Lung (tissue), 11 donors: ENCODE measurements at regions not wholly inside any gene's neighbourhood (a gene's known extent, or its start where the extent isn't known, plus 50 kb on each side); places are given as distances from the start of the nearest gene placed in this dataset.

ENCODE experiments used
- ATAC-seq: fragments of 200-7000 bp; cut with Tn5 transposase; one replicate; pipeline ENCODE4 v1.9.1; 2020; ENCODE audit warnings: moderate number of reproducible peaks; ENCODE audit not compliant: insufficient read depth, low FRiP score
- DNase-seq, 3 donors: peaks; one replicate each; pipeline ENCODE4 v3.0.0-alpha.2; 2013 to 2017
- H3K27ac ChIP-seq, 2 donors: one replicate each; pipeline ENCODE4 v1.5.1; 2013; ENCODE audit warnings: mild to moderate bottlenecking in 2 of 2, moderate library complexity in 2 of 2, control low read depth in 1 of 2, inconsistent platforms in 1 of 2, low read depth in 1 of 2, low read length in 1 of 2
- H3K27me3 ChIP-seq, 3 donors: one replicate each; pipeline ENCODE4 v1.5.1; 2013; ENCODE audit warnings: low read length in 2 of 3; ENCODE audit not compliant: control insufficient read depth in 3 of 3, insufficient read depth in 3 of 3
- H3K36me3 ChIP-seq, 4 donors: one replicate each; pipeline ENCODE4 v1.5.1; 2013; ENCODE audit warnings: low read length in 4 of 4, mild to moderate bottlenecking in 1 of 4, moderate library complexity in 1 of 4; ENCODE audit not compliant: control insufficient read depth in 4 of 4, insufficient read depth in 4 of 4
- H3K4me1 ChIP-seq, 5 donors: one replicate each; pipeline ENCODE4 v1.5.1; 2013; ENCODE audit warnings: low read length in 5 of 5, mild to moderate bottlenecking in 2 of 5, moderate library complexity in 1 of 5; ENCODE audit not compliant: control insufficient read depth in 5 of 5, insufficient read depth in 5 of 5
- H3K4me3 ChIP-seq: one replicate; pipeline ENCODE4 v1.5.1; 2013; ENCODE audit warnings: mild to moderate bottlenecking, control low read depth, moderate library complexity
- H3K9ac ChIP-seq, 2 donors: one replicate each; pipeline ENCODE4 v1.5.1; 2013; ENCODE audit warnings: low read length in 2 of 2, control low read depth in 1 of 2; ENCODE audit not compliant: insufficient read depth in 1 of 2
- H3K9me3 ChIP-seq, 4 donors: one replicate each; pipeline ENCODE4 v1.5.1; 2013; ENCODE audit warnings: low read length in 3 of 4, mild to moderate bottlenecking in 1 of 4, moderate library complexity in 1 of 4; ENCODE audit not compliant: control insufficient read depth in 4 of 4, insufficient read depth in 3 of 4
- CTCF ChIP-seq: IDR thresholded peaks from 2 replicates; pipeline ENCODE4 v1.5.1; 2012; ENCODE audit warnings: mild to moderate bottlenecking; ENCODE audit errors: control extremely low read depth, extremely low read depth
- WGBS, 2 donors: extraction: QIAGEN DNeasy Blood & Tissue Kit; methylation state at CpG; one replicate each; pipeline ENCODE4 v1.1.7; 2013; 5-methylcytosine and 5-hydroxymethylcytosine counted together
- donor health status: control.
- donor health status: control.
- donor health status: Bipolar disorder and iron deficiency.
- donor health status: healthy.
- donor health status: DM: yes; HTN: yes; CAD: no.

GRCh38 chr2:152930501-152930900 lies 212.1 kb downstream of the ARL6IP6 start:
- no peak for DNase-seq
- H3K27ac ChIP-seq: no peak overlapping the region
- 82 to 93% methylated on average over 2 of the region's 2 CpGs for WGBS, 2 donors
- no peaks in the 10 kb centered on the region for H3K36me3 ChIP-seq
- no peak for ATAC-seq
- no peaks in the 10 kb centered on the region for H3K27me3 ChIP-seq
- no peaks in the 10 kb centered on the region for H3K9me3 ChIP-seq
- H3K4me1 ChIP-seq: peaks cover 0 to 5% (median 0%) of the 10 kb centered on the region in 5 donors
- no peak overlapping the region for H3K4me3 ChIP-seq
- no peak overlapping the region for H3K9ac ChIP-seq
- TF ChIP-seq CTCF: no peak

- H3K4me1 ChIP-seq: peaks cover 0 to 5% (median 0%) of the 10 kb centered on the region in 5 donors
Observed at GRCh38 chr2:152929628-152930027, 211.2 kb downstream of the ARL6IP6 start.

GRCh38 chr2:152925547-152926448 lies 207.4 kb downstream of the ARL6IP6 start:
- Histone ChIP-seq H3K27me3 (no peaks in the 10 kb centered on the region), H3K27ac (no peak overlapping the region), H3K4me1 (peaks cover 0 to 7% (median 0%) of the 10 kb centered on the region in 5 donors), H3K36me3 (no peaks in the 10 kb centered on the region), H3K9me3 (no peaks in the 10 kb centered on the region), H3K4me3 (no peak overlapping the region), H3K9ac (no peak overlapping the region)
- DNase-seq: peak; percentile 28 to 39 (median 35)
- peak; percentile 19 for TF ChIP-seq CTCF
- 29 to 33% methylated on average over 11 of the region's 11 CpGs for WGBS, 2 donors
- ATAC-seq: no peak

More at GRCh38 chr2:152929628-152930027, 211.2 kb downstream of the ARL6IP6 start:
- no peak overlapping the region for H3K9ac ChIP-seq
- TF ChIP-seq CTCF: no peak
- ATAC-seq: no peak
- DNase-seq: no peak
- WGBS, 2 donors: 93 to 97% methylated on average over 3 of the region's 3 CpGs
- no peak overlapping the region for H3K4me3 ChIP-seq
- no peaks in the 10 kb centered on the region for H3K36me3 ChIP-seq
- no peaks in the 10 kb centered on the region for H3K9me3 ChIP-seq
- no peaks in the 10 kb centered on the region for H3K27me3 ChIP-seq
- no peak overlapping the region for H3K27ac ChIP-seq
